ENCODE measurements at regions not wholly inside any gene's neighbourhood (a gene's known extent, or its start where the extent isn't known, plus 50 kb on each side); places are given as distances from the start of the nearest gene placed in this dataset.

DNA sequence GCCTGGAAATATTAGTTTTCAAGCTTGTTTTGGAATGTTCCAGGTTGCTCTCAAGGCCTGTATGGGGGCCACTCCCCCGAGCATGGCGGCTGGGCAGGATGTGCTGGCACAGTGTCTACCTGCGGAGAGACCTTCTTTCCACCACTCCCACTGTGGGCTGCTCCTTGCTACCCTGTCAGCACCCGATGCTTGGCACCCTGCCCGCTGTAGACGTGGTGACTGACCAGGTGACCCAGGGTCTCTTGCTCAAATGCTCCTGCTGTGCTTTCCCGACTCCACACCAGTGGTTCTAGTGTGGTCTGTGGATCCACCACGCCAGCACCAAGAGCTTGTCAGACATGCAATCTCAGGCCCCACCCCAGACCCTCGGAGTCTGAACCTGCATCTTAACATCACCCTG, 213.3 kb downstream of the SH3BP4 start:
- no peak for TF ChIP-seq FOXM1 (IDR thresholded peaks at IDR 0.05; ENCODE audit: borderline replicate concordance)
- no peak for TF ChIP-seq L3MBTL2 (conservative IDR thresholded peaks at IDR 0.05)
- no peak for TF ChIP-seq BHLHE40 (IDR thresholded peaks at IDR 0.05; ENCODE audit: borderline replicate concordance)
- TF ChIP-seq NFRKB (IDR thresholded peaks at IDR 0.05), result no peak
- TF ChIP-seq TARDBP (IDR thresholded peaks at IDR 0.05), result no peak
- TF ChIP-seq SP1 (IDR thresholded peaks at IDR 0.05), result no peak
- no peak for TF ChIP-seq LEF1 (IDR thresholded peaks at IDR 0.05; ENCODE audit: borderline replicate concordance)
- no peak for TF ChIP-seq ELF4 (IDR thresholded peaks at IDR 0.05)
- TF ChIP-seq, protein P1, sequence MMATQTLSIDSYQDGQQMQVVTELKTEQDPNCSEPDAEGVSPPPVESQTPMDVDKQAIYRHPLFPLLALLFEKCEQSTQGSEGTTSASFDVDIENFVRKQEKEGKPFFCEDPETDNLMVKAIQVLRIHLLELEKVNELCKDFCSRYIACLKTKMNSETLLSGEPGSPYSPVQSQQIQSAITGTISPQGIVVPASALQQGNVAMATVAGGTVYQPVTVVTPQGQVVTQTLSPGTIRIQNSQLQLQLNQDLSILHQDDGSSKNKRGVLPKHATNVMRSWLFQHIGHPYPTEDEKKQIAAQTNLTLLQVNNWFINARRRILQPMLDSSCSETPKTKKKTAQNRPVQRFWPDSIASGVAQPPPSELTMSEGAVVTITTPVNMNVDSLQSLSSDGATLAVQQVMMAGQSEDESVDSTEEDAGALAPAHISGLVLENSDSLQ (IDR thresholded peaks at IDR 0.05), result no peak
- TF ChIP-seq FOXK2 (IDR thresholded peaks at IDR 0.05), result no peak
- TF ChIP-seq HDGF (IDR thresholded peaks at IDR 0.05; ENCODE audit: borderline replicate concordance), result no peak
- no peak for TF ChIP-seq ARNT (IDR thresholded peaks at IDR 0.05)
- TF ChIP-seq FOXA1 (IDR thresholded peaks at IDR 0.05), result no peak

Data from HEK293T (cell line).